ENCODE measurements at regions not wholly inside any gene's neighbourhood (a gene's known extent, or its start where the extent isn't known, plus 50 kb on each side); places are given as distances from the start of the nearest gene placed in this dataset.

DNA sequence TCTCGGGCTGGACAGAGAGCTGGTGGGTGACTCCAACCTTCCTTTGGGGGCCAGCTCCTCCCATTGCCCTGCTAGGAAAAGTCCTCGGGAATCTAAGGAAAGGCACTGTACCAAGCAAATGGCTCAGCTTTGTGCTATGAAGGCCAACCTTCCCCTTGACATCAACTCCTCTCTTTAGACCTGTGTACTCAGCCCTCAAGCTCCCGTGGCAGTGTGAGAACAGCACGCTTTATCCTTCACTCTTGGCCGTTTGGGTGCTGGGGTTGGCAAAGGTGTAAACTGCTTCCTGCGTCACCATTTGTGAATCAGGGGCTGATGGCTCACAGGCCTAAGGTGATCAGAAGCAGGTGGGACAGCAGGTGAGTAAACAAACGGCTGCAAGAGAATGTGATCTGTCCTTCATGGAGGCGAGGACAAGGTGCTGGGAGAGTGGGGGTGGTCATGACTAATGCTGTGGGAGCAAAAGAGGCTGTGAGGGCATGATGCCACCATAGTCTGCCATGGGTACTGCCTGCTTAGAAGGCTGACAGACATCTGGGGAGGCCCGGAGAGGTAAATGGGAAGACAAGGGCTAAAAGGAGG, 165.2 kb upstream of the TPM1 start:
- H3K27me3 Mint-ChIP-seq (ENCODE audit: low read depth): no peaks in the 10 kb centered on the region
- H3K9me3 Mint-ChIP-seq: no peaks in the 10 kb centered on the region
- no peak overlapping the region for H3K27ac Mint-ChIP-seq
- H3K36me3 Mint-ChIP-seq: no peaks in the 10 kb centered on the region
- ChIA-PET CTCF (no interaction called here), POLR2A (no interaction called here)
- no peak overlapping the region for H3K4me3 Mint-ChIP-seq
- H3K4me1 Mint-ChIP-seq: peaks cover 33% of the 10 kb centered on the region
- TF ChIP-seq, protein P1, sequence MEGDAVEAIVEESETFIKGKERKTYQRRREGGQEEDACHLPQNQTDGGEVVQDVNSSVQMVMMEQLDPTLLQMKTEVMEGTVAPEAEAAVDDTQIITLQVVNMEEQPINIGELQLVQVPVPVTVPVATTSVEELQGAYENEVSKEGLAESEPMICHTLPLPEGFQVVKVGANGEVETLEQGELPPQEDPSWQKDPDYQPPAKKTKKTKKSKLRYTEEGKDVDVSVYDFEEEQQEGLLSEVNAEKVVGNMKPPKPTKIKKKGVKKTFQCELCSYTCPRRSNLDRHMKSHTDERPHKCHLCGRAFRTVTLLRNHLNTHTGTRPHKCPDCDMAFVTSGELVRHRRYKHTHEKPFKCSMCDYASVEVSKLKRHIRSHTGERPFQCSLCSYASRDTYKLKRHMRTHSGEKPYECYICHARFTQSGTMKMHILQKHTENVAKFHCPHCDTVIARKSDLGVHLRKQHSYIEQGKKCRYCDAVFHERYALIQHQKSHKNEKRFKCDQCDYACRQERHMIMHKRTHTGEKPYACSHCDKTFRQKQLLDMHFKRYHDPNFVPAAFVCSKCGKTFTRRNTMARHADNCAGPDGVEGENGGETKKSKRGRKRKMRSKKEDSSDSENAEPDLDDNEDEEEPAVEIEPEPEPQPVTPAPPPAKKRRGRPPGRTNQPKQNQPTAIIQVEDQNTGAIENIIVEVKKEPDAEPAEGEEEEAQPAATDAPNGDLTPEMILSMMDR (IDR thresholded peaks at IDR 0.05): no peak
- TF ChIP-seq, protein P2, sequence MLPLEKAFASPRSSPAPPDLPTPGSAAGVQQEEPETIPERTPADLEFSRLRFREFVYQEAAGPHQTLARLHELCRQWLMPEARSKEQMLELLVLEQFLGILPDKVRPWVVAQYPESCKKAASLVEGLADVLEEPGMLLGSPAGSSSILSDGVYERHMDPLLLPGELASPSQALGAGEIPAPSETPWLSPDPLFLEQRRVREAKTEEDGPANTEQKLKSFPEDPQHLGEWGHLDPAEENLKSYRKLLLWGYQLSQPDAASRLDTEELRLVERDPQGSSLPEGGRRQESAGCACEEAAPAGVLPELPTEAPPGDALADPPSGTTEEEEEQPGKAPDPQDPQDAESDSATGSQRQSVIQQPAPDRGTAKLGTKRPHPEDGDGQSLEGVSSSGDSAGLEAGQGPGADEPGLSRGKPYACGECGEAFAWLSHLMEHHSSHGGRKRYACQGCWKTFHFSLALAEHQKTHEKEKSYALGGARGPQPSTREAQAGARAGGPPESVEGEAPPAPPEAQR (CRISPR knock-in tag; IDR thresholded peaks at IDR 0.05): no peak
- DNase-seq (ENCODE audit: low spot score): no peak
- no peak for ATAC-seq

DNA sequence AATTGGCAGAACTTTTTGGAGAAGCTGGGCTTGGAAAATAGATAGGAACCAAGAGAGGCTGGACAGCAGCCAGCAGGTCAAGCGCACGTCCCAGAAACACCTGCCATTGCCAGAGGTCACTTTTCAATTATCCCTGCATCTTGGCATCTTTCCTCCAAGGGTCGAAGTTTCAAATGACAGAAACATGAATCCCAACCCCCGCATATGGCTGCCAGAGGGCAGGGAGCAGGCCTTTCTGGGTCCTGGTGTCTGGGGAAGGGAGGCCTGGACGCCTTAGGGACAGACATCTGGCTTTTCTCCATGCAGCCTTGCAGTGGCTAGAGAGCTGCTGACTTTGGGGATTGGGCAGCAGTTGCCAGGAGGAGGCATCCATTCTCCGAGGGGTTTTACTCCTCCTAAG, 164.5 kb upstream of the TPM1 start:
- no peaks in the 10 kb centered on the region for H3K36me3 Mint-ChIP-seq
- ChIA-PET POLR2A (no interaction called here), CTCF (no interaction called here)
- ATAC-seq (no peak), DNase-seq (ENCODE audit: low spot score) (no peak)
- no peaks in the 10 kb centered on the region for H3K9me3 Mint-ChIP-seq
- H3K4me3 Mint-ChIP-seq: no peak overlapping the region
- TF ChIP-seq, protein P3, sequence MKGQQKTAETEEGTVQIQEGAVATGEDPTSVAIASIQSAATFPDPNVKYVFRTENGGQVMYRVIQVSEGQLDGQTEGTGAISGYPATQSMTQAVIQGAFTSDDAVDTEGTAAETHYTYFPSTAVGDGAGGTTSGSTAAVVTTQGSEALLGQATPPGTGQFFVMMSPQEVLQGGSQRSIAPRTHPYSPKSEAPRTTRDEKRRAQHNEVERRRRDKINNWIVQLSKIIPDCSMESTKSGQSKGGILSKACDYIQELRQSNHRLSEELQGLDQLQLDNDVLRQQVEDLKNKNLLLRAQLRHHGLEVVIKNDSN (CRISPR knock-in tag; IDR thresholded peaks at IDR 0.05): no peak
- no peak for TF ChIP-seq NFE2L1 (CRISPR knock-in tag; IDR thresholded peaks at IDR 0.05)
- no peak for TF ChIP-seq ZNF121 (CRISPR knock-in tag; IDR thresholded peaks at IDR 0.05)
- TF ChIP-seq, protein P4, sequence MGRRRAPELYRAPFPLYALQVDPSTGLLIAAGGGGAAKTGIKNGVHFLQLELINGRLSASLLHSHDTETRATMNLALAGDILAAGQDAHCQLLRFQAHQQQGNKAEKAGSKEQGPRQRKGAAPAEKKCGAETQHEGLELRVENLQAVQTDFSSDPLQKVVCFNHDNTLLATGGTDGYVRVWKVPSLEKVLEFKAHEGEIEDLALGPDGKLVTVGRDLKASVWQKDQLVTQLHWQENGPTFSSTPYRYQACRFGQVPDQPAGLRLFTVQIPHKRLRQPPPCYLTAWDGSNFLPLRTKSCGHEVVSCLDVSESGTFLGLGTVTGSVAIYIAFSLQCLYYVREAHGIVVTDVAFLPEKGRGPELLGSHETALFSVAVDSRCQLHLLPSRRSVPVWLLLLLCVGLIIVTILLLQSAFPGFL (CRISPR knock-in tag; IDR thresholded peaks at IDR 0.05; ENCODE audit: borderline replicate concordance): no peak
- TF ChIP-seq ESRRA (CRISPR knock-in tag; IDR thresholded peaks at IDR 0.05; ENCODE audit: borderline replicate concordance): no peak
- TF ChIP-seq ZNF232 (CRISPR knock-in tag; IDR thresholded peaks at IDR 0.05): no peak
- no peak for TF ChIP-seq RORB (CRISPR knock-in tag; IDR thresholded peaks at IDR 0.05)
- TF ChIP-seq, protein P5, sequence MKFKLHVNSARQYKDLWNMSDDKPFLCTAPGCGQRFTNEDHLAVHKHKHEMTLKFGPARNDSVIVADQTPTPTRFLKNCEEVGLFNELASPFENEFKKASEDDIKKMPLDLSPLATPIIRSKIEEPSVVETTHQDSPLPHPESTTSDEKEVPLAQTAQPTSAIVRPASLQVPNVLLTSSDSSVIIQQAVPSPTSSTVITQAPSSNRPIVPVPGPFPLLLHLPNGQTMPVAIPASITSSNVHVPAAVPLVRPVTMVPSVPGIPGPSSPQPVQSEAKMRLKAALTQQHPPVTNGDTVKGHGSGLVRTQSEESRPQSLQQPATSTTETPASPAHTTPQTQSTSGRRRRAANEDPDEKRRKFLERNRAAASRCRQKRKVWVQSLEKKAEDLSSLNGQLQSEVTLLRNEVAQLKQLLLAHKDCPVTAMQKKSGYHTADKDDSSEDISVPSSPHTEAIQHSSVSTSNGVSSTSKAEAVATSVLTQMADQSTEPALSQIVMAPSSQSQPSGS (CRISPR knock-in tag; IDR thresholded peaks at IDR 0.05; ENCODE audit: borderline replicate concordance, low read depth): no peak
- TF ChIP-seq, protein P6, sequence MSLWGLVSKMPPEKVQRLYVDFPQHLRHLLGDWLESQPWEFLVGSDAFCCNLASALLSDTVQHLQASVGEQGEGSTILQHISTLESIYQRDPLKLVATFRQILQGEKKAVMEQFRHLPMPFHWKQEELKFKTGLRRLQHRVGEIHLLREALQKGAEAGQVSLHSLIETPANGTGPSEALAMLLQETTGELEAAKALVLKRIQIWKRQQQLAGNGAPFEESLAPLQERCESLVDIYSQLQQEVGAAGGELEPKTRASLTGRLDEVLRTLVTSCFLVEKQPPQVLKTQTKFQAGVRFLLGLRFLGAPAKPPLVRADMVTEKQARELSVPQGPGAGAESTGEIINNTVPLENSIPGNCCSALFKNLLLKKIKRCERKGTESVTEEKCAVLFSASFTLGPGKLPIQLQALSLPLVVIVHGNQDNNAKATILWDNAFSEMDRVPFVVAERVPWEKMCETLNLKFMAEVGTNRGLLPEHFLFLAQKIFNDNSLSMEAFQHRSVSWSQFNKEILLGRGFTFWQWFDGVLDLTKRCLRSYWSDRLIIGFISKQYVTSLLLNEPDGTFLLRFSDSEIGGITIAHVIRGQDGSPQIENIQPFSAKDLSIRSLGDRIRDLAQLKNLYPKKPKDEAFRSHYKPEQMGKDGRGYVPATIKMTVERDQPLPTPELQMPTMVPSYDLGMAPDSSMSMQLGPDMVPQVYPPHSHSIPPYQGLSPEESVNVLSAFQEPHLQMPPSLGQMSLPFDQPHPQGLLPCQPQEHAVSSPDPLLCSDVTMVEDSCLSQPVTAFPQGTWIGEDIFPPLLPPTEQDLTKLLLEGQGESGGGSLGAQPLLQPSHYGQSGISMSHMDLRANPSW (CRISPR knock-in tag; conservative IDR thresholded peaks at IDR 0.05; ENCODE audit: low read depth): no peak
- no peak for TF ChIP-seq NR2C2 (CRISPR knock-in tag; IDR thresholded peaks at IDR 0.05)
- no peak for TF ChIP-seq ATF1 (CRISPR knock-in tag; IDR thresholded peaks at IDR 0.05)
- no peak for TF ChIP-seq NR1H2 (CRISPR knock-in tag; IDR thresholded peaks at IDR 0.05)
- no peak for TF ChIP-seq ZNF138 (CRISPR knock-in tag; conservative IDR thresholded peaks at IDR 0.05)
- TF ChIP-seq ETV6 (CRISPR knock-in tag; IDR thresholded peaks at IDR 0.05): no peak
- TF ChIP-seq, protein P7, sequence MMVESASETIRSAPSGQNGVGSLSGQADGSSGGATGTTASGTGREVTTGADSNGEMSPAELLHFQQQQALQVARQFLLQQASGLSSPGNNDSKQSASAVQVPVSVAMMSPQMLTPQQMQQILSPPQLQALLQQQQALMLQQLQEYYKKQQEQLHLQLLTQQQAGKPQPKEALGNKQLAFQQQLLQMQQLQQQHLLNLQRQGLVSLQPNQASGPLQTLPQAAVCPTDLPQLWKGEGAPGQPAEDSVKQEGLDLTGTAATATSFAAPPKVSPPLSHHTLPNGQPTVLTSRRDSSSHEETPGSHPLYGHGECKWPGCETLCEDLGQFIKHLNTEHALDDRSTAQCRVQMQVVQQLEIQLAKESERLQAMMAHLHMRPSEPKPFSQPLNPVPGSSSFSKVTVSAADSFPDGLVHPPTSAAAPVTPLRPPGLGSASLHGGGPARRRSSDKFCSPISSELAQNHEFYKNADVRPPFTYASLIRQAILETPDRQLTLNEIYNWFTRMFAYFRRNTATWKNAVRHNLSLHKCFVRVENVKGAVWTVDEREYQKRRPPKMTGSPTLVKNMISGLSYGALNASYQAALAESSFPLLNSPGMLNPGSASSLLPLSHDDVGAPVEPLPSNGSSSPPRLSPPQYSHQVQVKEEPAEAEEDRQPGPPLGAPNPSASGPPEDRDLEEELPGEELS (CRISPR knock-in tag; IDR thresholded peaks at IDR 0.05): no peak
- TF ChIP-seq SOX15 (CRISPR knock-in tag; IDR thresholded peaks at IDR 0.05): no peak
- no peak for TF ChIP-seq PRRX2 (CRISPR knock-in tag; IDR thresholded peaks at IDR 0.05)
- TF ChIP-seq, protein P8, sequence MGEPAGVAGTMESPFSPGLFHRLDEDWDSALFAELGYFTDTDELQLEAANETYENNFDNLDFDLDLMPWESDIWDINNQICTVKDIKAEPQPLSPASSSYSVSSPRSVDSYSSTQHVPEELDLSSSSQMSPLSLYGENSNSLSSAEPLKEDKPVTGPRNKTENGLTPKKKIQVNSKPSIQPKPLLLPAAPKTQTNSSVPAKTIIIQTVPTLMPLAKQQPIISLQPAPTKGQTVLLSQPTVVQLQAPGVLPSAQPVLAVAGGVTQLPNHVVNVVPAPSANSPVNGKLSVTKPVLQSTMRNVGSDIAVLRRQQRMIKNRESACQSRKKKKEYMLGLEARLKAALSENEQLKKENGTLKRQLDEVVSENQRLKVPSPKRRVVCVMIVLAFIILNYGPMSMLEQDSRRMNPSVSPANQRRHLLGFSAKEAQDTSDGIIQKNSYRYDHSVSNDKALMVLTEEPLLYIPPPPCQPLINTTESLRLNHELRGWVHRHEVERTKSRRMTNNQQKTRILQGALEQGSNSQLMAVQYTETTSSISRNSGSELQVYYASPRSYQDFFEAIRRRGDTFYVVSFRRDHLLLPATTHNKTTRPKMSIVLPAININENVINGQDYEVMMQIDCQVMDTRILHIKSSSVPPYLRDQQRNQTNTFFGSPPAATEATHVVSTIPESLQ (CRISPR knock-in tag; IDR thresholded peaks at IDR 0.05): no peak
- TF ChIP-seq FOXP1 (CRISPR knock-in tag; IDR thresholded peaks at IDR 0.05; ENCODE audit: borderline replicate concordance): no peak
- no peak overlapping the region for H3K27ac Mint-ChIP-seq
- H3K27me3 Mint-ChIP-seq (ENCODE audit: low read depth): no peaks in the 10 kb centered on the region
- H3K4me1 Mint-ChIP-seq: peaks cover 33% of the 10 kb centered on the region
